CD4-positive, alpha-beta T cell treated with Interleukin-21 for 1 hour (primary cell): ENCODE measurements at regions not wholly inside any gene's neighbourhood (a gene's known extent, or its start where the extent isn't known, plus 50 kb on each side); places are given as distances from the start of the nearest gene placed in this dataset.

Source experiments
- DNase-seq: peaks from one replicate; pipeline ENCODE4 v3.0.0-alpha.2; 2020

- no peak for DNase-seq
Observed at GRCh38 chr6:22007469-22007868, 289.4 kb downstream of the PRL start.

- no peak for DNase-seq
Observed at GRCh38 chr6:22008248-22008836, 288.5 kb downstream of the PRL start.

GRCh38 chr6:22010102-22010501 is 286.7 kb downstream of the PRL start:
- no peak for DNase-seq

- DNase-seq = no peak
Observed at GRCh38 chr6:22015216-22015615, 281.6 kb downstream of the PRL start.

- DNase-seq = no peak
Observed at GRCh38 chr6:22015944-22016343, 280.9 kb downstream of the PRL start.

- no peak for DNase-seq
Observed at GRCh38 chr6:22017272-22017671, 279.6 kb downstream of the PRL start.

GRCh38 chr6:22017766-22018165 is 279.1 kb downstream of the PRL start:
- DNase-seq = no peak

- no peak for DNase-seq
Observed at GRCh38 chr6:22019857-22020256, 277.0 kb downstream of the PRL start.

GRCh38 chr6:22020299-22021003 is 276.4 kb downstream of the PRL start:
- no peak for DNase-seq

- DNase-seq = no peak
Observed at GRCh38 chr6:22021966-22022365, 274.9 kb downstream of the PRL start.

GRCh38 chr6:22023937-22024336 is 272.9 kb downstream of the PRL start:
- DNase-seq = no peak

- DNase-seq = no peak
Observed at GRCh38 chr6:22024973-22025467, 271.8 kb downstream of the PRL start.

GRCh38 chr6:22025468-22026163 is 271.2 kb downstream of the PRL start:
- DNase-seq = peak; percentile 1

GRCh38 chr6:22026164-22026678 is 270.6 kb downstream of the PRL start:
- no peak for DNase-seq

- DNase-seq = no peak
Observed at GRCh38 chr6:22027040-22027725, 269.7 kb downstream of the PRL start.

GRCh38 chr6:22028403-22029090 is 268.3 kb downstream of the PRL start:
- no peak for DNase-seq

- no peak for DNase-seq
Observed at GRCh38 chr6:22029171-22029570, 267.7 kb downstream of the PRL start.

GRCh38 chr6:22030730-22031619 is 265.9 kb downstream of the PRL start:
- no peak for DNase-seq

GRCh38 chr6:22035690-22036089 is 261.1 kb downstream of the PRL start:
- no peak for DNase-seq

GRCh38 chr6:22036275-22036674 is 260.6 kb downstream of the PRL start:
- no peak for DNase-seq

GRCh38 chr6:22036699-22037098 is 260.1 kb downstream of the PRL start:
- no peak for DNase-seq
